SJCRH30 (cell line): ENCODE measurements at regions not wholly inside any gene's neighbourhood (a gene's known extent, or its start where the extent isn't known, plus 50 kb on each side); places are given as distances from the start of the nearest gene placed in this dataset.

Experiments used
- DNase-seq, 2 experiments: peaks; one replicate each; pipeline ENCODE4 v3.0.0-alpha.2; 2015 to 2020
- H3K27ac ChIP-seq: fragments of 250-450 bp; sonication (Bioruptor Pico); 2 replicates; pipeline ENCODE4 v1.5.1; 2020; ENCODE audit warnings: mild to moderate bottlenecking, moderate library complexity
- H3K27me3 ChIP-seq: fragments of 250-450 bp; sonication (Bioruptor Pico); 2 replicates; pipeline ENCODE4 v1.5.1; 2020; ENCODE audit warnings: mild to moderate bottlenecking, moderate library complexity
- H3K36me3 ChIP-seq: fragments of 250-450 bp; sonication (Bioruptor Pico); 2 replicates; pipeline ENCODE4 v1.5.1; 2020; ENCODE audit warnings: mild to moderate bottlenecking, moderate library complexity
- H3K4me1 ChIP-seq: fragments of 250-450 bp; sonication (Bioruptor Pico); 2 replicates; pipeline ENCODE4 v1.5.1; 2020; ENCODE audit warnings: mild to moderate bottlenecking, moderate library complexity
- H3K4me3 ChIP-seq: fragments of 250-450 bp; sonication (Bioruptor Pico); 2 replicates; pipeline ENCODE4 v1.5.1; 2020; ENCODE audit warnings: mild to moderate bottlenecking, moderate library complexity
- H3K9me3 ChIP-seq: fragments of 250-450 bp; sonication (Bioruptor Pico); replicated peaks from 2 replicates; pipeline ENCODE4 v1.5.1; 2020; ENCODE audit warnings: mild to moderate bottlenecking, moderate library complexity

- Histone ChIP-seq H3K4me1 (no peaks in the 10 kb centered on the region), H3K9me3 (no peaks in the 10 kb centered on the region), H3K27ac (no peak overlapping the region), H3K36me3 (no peaks in the 10 kb centered on the region), H3K4me3 (no peak overlapping the region), H3K27me3 (no peaks in the 10 kb centered on the region)
- no peak for DNase-seq
Observed at GRCh38 chr10:78173360-78174015, 139.8 kb downstream of the RPS24 start.

DNA sequence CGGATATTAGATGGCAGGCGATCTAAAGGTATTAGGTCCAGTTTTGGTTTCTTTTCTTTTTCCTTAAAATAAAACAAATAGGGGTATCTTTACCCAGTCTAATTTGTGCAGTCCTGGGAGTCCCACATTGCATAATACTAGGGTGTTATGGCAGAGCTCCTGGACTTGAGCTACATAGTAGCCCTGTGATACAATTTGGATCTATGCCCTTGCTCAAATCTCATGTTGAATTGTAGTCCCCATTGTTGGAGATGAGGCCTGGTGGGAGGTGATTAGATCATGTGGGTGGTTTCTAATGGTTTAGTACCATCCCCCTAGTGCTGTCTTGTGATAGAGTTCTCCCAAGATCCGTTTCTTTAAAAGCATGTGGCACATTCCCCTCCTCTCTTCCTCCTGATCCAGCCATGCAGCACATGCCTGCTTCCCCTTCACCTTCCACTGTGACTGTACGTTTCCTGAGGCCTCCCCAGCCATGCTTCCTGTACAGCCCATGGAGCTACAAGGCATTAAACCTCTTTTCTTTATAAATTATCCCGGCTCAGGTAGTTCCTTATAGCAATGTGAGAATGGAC, 141.9 kb downstream of the RPS24 start:
- no peaks in the 10 kb centered on the region for H3K36me3 ChIP-seq
- no peak overlapping the region for H3K4me3 ChIP-seq
- no peaks in the 10 kb centered on the region for H3K4me1 ChIP-seq
- H3K9me3 ChIP-seq: no peaks in the 10 kb centered on the region
- DNase-seq: no peak
- H3K27me3 ChIP-seq: no peaks in the 10 kb centered on the region
- H3K27ac ChIP-seq: no peak overlapping the region

GRCh38 chr10:78176320-78177317, 143.0 kb downstream of the RPS24 start:
- Histone ChIP-seq H3K4me1 (no peaks in the 10 kb centered on the region), H3K4me3 (no peak overlapping the region), H3K27ac (no peak overlapping the region), H3K9me3 (no peaks in the 10 kb centered on the region), H3K36me3 (no peaks in the 10 kb centered on the region), H3K27me3 (no peaks in the 10 kb centered on the region)
- no peak for DNase-seq

GRCh38 chr10:78177491-78178185, 144.0 kb downstream of the RPS24 start:
- Histone ChIP-seq H3K4me1 (no peaks in the 10 kb centered on the region), H3K27me3 (no peaks in the 10 kb centered on the region), H3K4me3 (no peak overlapping the region), H3K27ac (no peak overlapping the region), H3K36me3 (no peaks in the 10 kb centered on the region), H3K9me3 (no peaks in the 10 kb centered on the region)
- DNase-seq: no peak

GRCh38 chr10:78178397-78178796, 144.7 kb downstream of the RPS24 start:
- Histone ChIP-seq H3K27me3 (no peaks in the 10 kb centered on the region), H3K4me1 (no peaks in the 10 kb centered on the region), H3K4me3 (no peak overlapping the region), H3K9me3 (no peaks in the 10 kb centered on the region), H3K36me3 (no peaks in the 10 kb centered on the region), H3K27ac (no peak overlapping the region)
- DNase-seq: no peak

- Histone ChIP-seq H3K36me3 (no peaks in the 10 kb centered on the region), H3K4me1 (no peaks in the 10 kb centered on the region), H3K9me3 (no peaks in the 10 kb centered on the region), H3K4me3 (no peak overlapping the region), H3K27me3 (no peaks in the 10 kb centered on the region), H3K27ac (no peak overlapping the region)
- DNase-seq: no peak
Observed at GRCh38 chr10:78178940-78179339, 145.3 kb downstream of the RPS24 start.

DNA sequence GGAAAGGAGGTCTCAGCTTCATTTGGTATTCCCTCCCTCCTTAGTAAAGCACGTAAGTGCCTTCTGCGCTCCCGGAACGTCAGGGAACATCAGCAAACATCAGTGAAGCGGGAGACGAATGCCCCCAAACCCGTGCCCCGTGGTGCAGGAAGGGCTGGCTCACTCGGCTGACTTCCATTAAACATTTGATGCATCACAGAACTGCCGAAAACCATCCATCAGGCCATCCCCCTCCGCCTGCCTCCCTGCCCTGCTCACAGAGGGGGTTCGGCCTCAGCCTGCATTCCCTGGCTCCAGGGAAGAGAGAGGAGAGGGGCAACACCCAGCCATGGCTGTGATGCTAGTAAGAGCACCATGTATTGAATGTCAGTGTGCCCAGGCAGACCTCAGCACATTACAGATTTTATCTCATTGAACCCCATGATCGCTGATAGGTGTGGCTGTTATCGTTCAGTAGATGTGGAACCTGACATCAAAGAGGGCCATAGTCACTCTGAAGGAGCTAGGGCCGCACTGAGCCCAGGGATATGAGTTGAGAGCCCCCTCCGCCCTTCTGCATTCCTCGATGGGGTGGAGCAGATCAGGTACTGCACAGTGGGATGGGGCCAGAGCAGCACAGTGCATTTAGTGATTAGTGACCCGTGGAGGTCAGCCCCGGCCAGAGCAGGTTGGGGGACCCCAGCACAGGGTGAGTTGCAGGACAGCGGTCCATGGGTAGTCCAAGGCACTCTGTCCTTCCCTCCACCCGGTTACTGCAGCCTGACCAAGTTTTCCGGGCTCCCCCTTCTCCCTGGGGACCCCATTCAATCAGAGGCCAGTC, 146.4 kb downstream of the RPS24 start:
- DNase-seq: no peak
- Histone ChIP-seq H3K4me3 (no peak overlapping the region), H3K4me1 (no peaks in the 10 kb centered on the region), H3K9me3 (no peaks in the 10 kb centered on the region), H3K27ac (no peak overlapping the region), H3K36me3 (no peaks in the 10 kb centered on the region), H3K27me3 (no peaks in the 10 kb centered on the region)

- H3K27me3 ChIP-seq: no peaks in the 10 kb centered on the region
- H3K36me3 ChIP-seq: no peaks in the 10 kb centered on the region
- no peak overlapping the region for H3K4me3 ChIP-seq
- no peaks in the 10 kb centered on the region for H3K4me1 ChIP-seq
- no peaks in the 10 kb centered on the region for H3K9me3 ChIP-seq
- no peak overlapping the region for H3K27ac ChIP-seq
- no peak for DNase-seq
Observed at GRCh38 chr10:78181381-78182055, 147.9 kb downstream of the RPS24 start.

- no peaks in the 10 kb centered on the region for H3K9me3 ChIP-seq
- no peak overlapping the region for H3K4me3 ChIP-seq
- no peak overlapping the region for H3K27ac ChIP-seq
- no peak for DNase-seq
- no peaks in the 10 kb centered on the region for H3K4me1 ChIP-seq
- H3K36me3 ChIP-seq: no peaks in the 10 kb centered on the region
- H3K27me3 ChIP-seq: no peaks in the 10 kb centered on the region
Observed at GRCh38 chr10:78182841-78183240, 149.2 kb downstream of the RPS24 start.

- Histone ChIP-seq H3K4me1 (no peaks in the 10 kb centered on the region), H3K27ac (no peak overlapping the region), H3K4me3 (no peak overlapping the region), H3K27me3 (no peaks in the 10 kb centered on the region), H3K36me3 (no peaks in the 10 kb centered on the region), H3K9me3 (no peaks in the 10 kb centered on the region)
- no peak for DNase-seq
Observed at GRCh38 chr10:78184851-78185692, 151.4 kb downstream of the RPS24 start.

DNA sequence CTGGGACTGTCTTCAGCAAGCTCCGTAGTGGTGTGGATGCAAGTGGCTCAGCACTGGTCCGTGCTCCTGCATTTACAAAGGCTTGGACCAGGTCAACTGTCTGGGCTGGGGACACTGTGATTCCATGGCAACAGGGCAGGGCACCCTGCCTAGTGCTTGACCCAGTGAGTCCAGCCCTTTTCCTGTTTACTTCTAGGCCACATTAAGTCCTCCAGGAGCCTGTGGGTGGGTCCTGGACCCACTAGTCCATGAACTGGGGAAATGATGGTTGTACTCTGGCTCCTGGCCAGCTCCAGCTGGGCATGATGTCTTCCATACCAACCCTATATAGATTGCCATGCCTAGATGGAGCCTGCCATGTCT, 152.0 kb downstream of the RPS24 start:
- Histone ChIP-seq H3K36me3 (no peaks in the 10 kb centered on the region), H3K9me3 (no peaks in the 10 kb centered on the region), H3K4me1 (no peaks in the 10 kb centered on the region), H3K27me3 (no peaks in the 10 kb centered on the region), H3K27ac (no peak overlapping the region), H3K4me3 (no peak overlapping the region)
- DNase-seq: no peak

- H3K9me3 ChIP-seq: no peaks in the 10 kb centered on the region
- H3K27ac ChIP-seq: no peak overlapping the region
Observed at GRCh38 chr10:78186572-78186971, 152.9 kb downstream of the RPS24 start.

DNA sequence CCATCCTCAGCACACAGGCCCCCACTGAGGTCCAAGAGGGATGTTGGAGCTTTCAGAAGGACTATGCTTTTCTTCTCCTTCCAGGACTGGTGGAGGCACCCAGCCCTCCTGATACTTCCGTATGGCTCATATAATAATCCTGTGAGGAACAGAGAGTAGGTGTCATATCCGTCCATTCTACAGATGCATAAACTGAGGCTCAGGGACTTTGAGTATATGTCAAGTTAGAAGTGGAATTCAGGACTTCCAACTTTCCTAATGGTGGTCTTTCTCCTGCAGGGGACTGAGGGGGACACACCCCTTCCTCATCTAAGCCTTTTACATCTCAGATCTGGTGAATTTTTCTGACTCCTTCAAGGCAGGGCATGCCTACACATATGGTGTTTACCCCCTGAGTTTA, 153.7 kb downstream of the RPS24 start:
- Histone ChIP-seq H3K9me3 (no peaks in the 10 kb centered on the region), H3K4me1 (no peaks in the 10 kb centered on the region), H3K27ac (no peak overlapping the region), H3K36me3 (no peaks in the 10 kb centered on the region), H3K27me3 (no peaks in the 10 kb centered on the region), H3K4me3 (no peak overlapping the region)
- no peak for DNase-seq

More at GRCh38 chr10:78186572-78186971, 152.9 kb downstream of the RPS24 start:
- no peak for DNase-seq
- H3K27me3 ChIP-seq: no peaks in the 10 kb centered on the region
- no peak overlapping the region for H3K4me3 ChIP-seq
- H3K36me3 ChIP-seq: no peaks in the 10 kb centered on the region
- H3K4me1 ChIP-seq: no peaks in the 10 kb centered on the region
